ENCODE measurements at regions not wholly inside any gene's neighbourhood (a gene's known extent, or its start where the extent isn't known, plus 50 kb on each side); places are given as distances from the start of the nearest gene placed in this dataset.

- TF ChIP-seq, protein P1, sequence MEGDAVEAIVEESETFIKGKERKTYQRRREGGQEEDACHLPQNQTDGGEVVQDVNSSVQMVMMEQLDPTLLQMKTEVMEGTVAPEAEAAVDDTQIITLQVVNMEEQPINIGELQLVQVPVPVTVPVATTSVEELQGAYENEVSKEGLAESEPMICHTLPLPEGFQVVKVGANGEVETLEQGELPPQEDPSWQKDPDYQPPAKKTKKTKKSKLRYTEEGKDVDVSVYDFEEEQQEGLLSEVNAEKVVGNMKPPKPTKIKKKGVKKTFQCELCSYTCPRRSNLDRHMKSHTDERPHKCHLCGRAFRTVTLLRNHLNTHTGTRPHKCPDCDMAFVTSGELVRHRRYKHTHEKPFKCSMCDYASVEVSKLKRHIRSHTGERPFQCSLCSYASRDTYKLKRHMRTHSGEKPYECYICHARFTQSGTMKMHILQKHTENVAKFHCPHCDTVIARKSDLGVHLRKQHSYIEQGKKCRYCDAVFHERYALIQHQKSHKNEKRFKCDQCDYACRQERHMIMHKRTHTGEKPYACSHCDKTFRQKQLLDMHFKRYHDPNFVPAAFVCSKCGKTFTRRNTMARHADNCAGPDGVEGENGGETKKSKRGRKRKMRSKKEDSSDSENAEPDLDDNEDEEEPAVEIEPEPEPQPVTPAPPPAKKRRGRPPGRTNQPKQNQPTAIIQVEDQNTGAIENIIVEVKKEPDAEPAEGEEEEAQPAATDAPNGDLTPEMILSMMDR (IDR thresholded peaks at IDR 0.05): no peak
- no peak for TF ChIP-seq POLR2A (IDR thresholded peaks at IDR 0.05)
These were observed 1229.5 kb upstream of the MAP3K7 start for GRCh38 chr6:91816335-91816734.

Data from upper lobe of left lung (tissue), 4 donors.